Rectal smooth muscle tissue (tissue), 1 donor: ENCODE measurements at regions not wholly inside any gene's neighbourhood (a gene's known extent, or its start where the extent isn't known, plus 50 kb on each side); places are given as distances from the start of the nearest gene placed in this dataset.
"Not testable (repeated sequence)": the region's sequence is repeated elsewhere in the genome, so short reads cannot be mapped to it uniquely, and the experiment has no call there.

Experiments used
- H3K27ac ChIP-seq: one replicate; pipeline ENCODE4 v1.7.0; 2013; ENCODE audit warnings: low read depth, low read length, inconsistent platforms
- H3K27me3 ChIP-seq: one replicate; pipeline ENCODE4 v1.7.0; 2013; ENCODE audit warnings: low read length; ENCODE audit not compliant: control insufficient read depth, insufficient read depth
- H3K36me3 ChIP-seq: one replicate; pipeline ENCODE4 v1.7.0; 2013; ENCODE audit warnings: low read length; ENCODE audit not compliant: control insufficient read depth, insufficient read depth
- H3K4me1 ChIP-seq: one replicate; pipeline ENCODE4 v1.7.0; 2013; ENCODE audit warnings: low read length; ENCODE audit not compliant: control insufficient read depth, insufficient read depth
- H3K4me3 ChIP-seq: one replicate; pipeline ENCODE4 v1.7.0; 2013; ENCODE audit warnings: low read length
- H3K9ac ChIP-seq: one replicate; pipeline ENCODE4 v1.7.0; 2013; ENCODE audit warnings: low read length

GRCh38 chr9:63820882-63821281, 1464.1 kb downstream of the FOXD4L5 start:
- H3K4me3 ChIP-seq, H3K4me1 ChIP-seq, H3K36me3 ChIP-seq, H3K27me3 ChIP-seq, H3K27ac ChIP-seq, H3K9ac ChIP-seq: not testable (repeated sequence)

GRCh38 chr9:63820383-63820782, 1464.6 kb downstream of the FOXD4L5 start:
- H3K4me3 ChIP-seq, result not testable (repeated sequence)

GRCh38 chr9:63817622-63818518, 1467.1 kb downstream of the FOXD4L5 start:
- no peak overlapping the region for H3K9ac ChIP-seq
- no peaks in the 10 kb centered on the region for H3K27me3 ChIP-seq
- no peaks in the 10 kb centered on the region for H3K4me1 ChIP-seq
- H3K4me3 ChIP-seq, result peak overlapping the region; percentile 25
- no peaks in the 10 kb centered on the region for H3K36me3 ChIP-seq
- no peak overlapping the region for H3K27ac ChIP-seq

More at GRCh38 chr9:63820383-63820782, 1464.6 kb downstream of the FOXD4L5 start:
- H3K27me3 ChIP-seq, H3K4me1 ChIP-seq, H3K9ac ChIP-seq, H3K36me3 ChIP-seq, H3K27ac ChIP-seq: not testable (repeated sequence)

DNA sequence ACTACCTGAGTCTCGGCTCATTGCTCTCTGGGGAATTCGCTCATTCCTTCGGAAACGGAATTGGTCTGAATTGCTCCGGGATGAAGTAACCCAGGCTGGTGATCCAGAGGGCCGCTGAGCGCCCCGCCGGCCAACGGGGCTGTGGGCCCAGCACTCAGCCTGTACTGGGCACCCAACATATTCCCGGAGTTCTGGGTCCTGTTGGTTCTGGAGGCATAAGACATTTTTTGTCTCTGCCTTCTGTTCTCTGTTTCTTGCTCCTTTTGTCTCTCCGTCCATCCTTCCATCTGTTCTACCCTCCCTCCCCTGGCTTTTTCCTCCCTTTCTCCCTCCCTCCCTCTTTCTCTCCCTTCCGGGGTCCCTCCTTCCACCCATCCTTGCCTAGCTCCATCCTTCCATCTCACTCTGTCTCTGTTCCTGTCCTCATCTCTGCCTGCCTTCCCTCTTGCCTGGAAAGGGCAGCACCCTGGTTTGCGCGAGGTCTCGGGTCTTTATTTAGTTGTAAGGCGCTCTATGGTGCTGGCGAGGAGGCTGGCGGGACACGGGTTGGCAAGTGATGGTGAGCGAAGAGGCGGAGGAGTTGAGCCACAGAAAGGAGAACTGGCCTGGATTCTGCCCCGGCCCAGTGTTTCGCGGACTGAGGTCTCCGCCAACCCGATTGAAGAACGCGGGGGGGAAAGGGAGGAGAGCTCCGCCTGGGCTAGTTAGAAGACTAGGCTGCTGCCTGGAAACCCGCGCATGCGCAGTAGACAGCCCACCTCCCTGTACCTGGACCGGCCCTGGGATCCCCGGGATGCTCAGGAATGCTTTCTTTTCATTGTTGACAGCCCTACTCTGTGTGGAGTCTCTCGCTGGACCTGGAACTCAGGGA, 1468.0 kb downstream of the FOXD4L5 start:
- no peak overlapping the region for H3K27ac ChIP-seq
- no peaks in the 10 kb centered on the region for H3K27me3 ChIP-seq
- H3K36me3 ChIP-seq, result no peaks in the 10 kb centered on the region
- no peak overlapping the region for H3K9ac ChIP-seq
- no peaks in the 10 kb centered on the region for H3K4me1 ChIP-seq
- H3K4me3 ChIP-seq, result peak overlapping the region; percentile 40

DNA sequence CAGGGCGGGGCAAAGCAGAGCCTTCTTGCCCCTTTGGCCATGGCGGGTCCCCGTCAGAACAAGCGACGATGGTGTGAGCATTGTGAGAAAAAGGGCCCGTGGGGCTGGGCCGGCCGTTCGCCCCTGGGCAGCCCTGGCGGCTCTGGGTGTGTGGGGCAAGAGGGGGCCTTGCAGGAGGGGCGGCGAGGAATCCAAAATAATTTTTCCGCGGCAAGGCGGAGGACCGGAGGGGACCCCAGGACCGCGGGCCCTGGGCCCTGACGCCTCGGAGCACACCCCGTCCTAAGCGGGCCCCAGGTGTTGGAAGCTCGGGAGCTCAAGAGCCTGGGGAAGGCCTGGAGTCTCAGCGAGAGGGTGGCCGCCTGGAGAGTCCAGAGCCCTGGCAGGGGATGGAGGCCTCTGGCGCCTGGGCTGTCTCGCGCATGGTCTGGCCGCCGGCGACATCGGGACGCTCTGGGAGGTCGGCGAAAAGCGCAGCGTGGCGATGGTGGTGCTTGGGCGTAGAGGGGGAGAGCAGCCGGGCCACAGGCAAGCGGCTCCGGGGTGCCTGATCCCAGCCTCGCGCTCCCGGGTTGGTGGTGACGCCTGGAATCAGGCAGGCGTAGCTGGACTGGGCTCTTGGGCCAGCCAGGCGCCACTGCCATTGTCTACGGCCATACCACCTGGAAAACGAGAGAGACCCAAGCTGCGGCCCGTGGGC, 1469.9 kb downstream of the FOXD4L5 start:
- H3K4me3 ChIP-seq, H3K9ac ChIP-seq, H3K4me1 ChIP-seq, H3K27ac ChIP-seq, H3K27me3 ChIP-seq, H3K36me3 ChIP-seq: not testable (repeated sequence)

DNA sequence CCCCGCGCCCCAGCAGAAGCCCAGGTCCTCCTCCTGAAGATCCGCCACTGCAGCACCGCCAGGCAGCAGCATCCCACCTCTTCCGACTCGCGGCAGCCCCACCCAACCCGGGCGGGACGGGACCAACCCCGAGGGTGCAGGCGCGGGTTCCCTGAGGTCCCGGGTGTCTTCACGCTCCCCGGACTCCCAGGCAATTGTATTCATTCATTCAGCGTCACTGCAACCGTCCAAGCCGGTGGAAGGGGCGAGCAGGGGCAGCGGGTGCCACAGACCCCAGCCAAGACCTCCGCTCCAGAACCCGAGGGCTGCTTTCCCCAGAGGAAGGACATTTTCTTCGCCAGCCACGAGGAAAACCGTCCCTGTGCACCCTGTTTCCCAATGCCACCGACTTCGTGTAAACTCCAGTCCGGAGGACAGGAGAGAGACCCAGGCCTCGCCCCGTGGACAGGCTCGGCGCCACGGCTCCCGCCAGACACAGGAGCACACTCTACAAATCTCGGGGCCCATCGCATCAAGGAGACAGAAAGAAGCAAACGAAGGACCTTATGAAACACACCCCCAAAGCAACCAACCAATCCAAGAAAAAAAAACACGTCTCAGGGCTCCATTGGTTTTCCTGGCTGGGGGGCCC, 1471.5 kb downstream of the FOXD4L5 start:
- not testable (repeated sequence) for H3K4me1 ChIP-seq, H3K4me3 ChIP-seq, H3K27me3 ChIP-seq, H3K27ac ChIP-seq, H3K36me3 ChIP-seq, H3K9ac ChIP-seq

DNA sequence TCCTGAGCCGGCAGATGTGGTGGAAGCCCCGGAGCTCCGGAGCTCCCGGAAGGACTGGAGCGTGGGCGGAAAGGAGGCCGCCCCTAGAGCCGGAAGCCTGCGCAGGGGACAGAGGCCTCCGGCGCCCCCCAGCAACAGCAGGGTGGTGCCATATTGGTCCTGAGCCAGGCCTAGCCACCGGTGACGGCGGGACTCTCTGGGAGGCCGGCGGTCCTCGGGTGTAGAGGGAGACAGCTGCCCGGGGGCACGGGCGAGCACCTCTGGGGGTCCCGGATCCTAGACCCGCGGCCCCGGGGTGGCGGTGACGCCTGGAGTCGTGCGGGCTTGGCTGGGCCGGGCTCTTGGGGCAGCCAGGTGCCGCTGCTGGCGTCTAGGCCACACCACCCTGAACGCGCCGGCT, 1472.2 kb downstream of the FOXD4L5 start:
- H3K4me1 ChIP-seq, H3K27ac ChIP-seq, H3K4me3 ChIP-seq, H3K27me3 ChIP-seq, H3K36me3 ChIP-seq, H3K9ac ChIP-seq: not testable (repeated sequence)

DNA sequence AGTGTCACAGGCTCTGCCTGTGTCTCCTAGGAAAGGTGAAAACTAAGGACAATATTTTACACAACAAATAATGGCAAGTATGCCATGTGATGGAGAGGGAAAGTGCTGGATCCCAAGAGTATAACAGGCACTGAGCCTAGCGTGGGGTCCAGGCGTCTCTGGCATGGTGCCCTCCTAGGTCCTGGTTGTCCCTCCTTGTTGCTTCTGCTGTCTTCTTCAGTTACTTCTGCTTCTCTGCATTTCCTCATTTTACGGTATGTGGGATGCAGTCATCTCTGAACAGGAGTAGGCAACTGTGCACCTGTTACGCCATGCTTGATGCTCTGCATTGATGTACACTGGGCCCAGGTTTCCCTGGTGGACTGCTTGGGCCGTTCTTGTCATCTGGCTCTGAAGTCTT, 1480.8 kb downstream of the FOXD4L5 start:
- H3K27ac ChIP-seq, H3K4me3 ChIP-seq, H3K27me3 ChIP-seq, H3K36me3 ChIP-seq, H3K9ac ChIP-seq, H3K4me1 ChIP-seq: not testable (repeated sequence)

DNA sequence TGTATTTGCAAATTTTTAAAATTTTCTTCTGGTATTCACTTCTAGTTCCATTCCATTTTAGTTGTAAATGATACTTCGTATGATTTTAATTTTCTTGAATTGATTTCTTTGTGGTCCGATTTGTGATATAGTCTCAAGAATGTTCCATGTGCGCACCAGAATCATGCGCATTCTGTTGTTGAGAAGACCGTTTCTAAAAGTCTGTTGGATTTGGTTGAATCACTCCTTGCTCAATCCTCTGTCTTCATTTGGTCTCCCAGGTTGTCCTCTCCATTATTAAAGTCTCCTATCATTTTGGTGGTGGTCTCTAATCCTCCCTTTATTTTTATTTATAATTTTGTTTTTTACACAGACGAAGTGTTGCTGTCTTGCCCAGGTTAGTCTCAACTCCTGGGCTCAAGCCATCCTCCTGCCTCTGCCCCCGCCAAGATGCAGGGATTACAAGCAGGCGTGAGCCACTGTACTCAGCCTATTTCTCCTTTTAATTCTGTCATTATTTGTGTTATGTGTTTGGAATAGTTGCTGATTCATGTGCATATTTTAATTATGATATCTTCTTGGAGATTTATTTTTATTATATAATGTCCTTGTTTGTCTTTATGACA, 1490.8 kb downstream of the FOXD4L5 start:
- not testable (repeated sequence) for H3K9ac ChIP-seq, H3K27me3 ChIP-seq, H3K4me3 ChIP-seq, H3K27ac ChIP-seq, H3K36me3 ChIP-seq, H3K4me1 ChIP-seq

- H3K9ac ChIP-seq, H3K27ac ChIP-seq, H3K36me3 ChIP-seq, H3K27me3 ChIP-seq, H3K4me1 ChIP-seq, H3K4me3 ChIP-seq: not testable (repeated sequence)
Observed at GRCh38 chr9:63787454-63787853, 1497.6 kb downstream of the FOXD4L5 start.

GRCh38 chr9:63785059-63785458, 1500.0 kb downstream of the FOXD4L5 start:
- not testable (repeated sequence) for H3K9ac ChIP-seq, H3K27me3 ChIP-seq, H3K36me3 ChIP-seq, H3K27ac ChIP-seq, H3K4me3 ChIP-seq, H3K4me1 ChIP-seq

- not testable (repeated sequence) for H3K36me3 ChIP-seq, H3K9ac ChIP-seq, H3K27ac ChIP-seq, H3K4me1 ChIP-seq, H3K4me3 ChIP-seq, H3K27me3 ChIP-seq
Observed at GRCh38 chr9:63784421-63784820, 1500.6 kb downstream of the FOXD4L5 start.
